ENCODE measurements at regions not wholly inside any gene's neighbourhood (a gene's known extent, or its start where the extent isn't known, plus 50 kb on each side); places are given as distances from the start of the nearest gene placed in this dataset.

DNA sequence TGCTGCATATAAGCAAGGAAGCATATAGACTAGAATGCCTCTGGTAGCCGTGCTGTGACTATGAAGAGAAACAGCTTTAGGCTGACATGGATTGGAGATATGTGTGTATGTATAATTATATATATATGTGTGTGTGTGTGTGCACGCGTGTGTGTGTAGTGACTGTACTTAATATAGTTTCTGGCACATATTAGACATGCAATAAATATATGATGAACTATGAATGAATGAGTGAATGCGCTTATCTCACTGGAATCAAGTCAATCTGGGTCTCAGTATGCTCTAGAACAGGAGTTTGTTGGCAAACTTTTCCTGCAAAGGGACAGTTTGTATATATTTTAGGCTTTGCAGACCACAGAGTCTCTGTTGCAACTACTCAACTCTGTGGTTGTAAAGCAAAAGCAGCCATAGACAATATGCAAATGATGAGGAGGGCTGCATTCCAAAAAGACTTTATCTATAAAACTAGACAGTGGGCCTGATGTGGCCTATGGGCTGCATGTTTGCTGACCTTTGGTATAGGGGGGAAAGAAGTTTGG, 482.9 kb upstream of the USP24 start:
- POLR2A ChIA-PET, result no interaction called here
- H3K4me3 Mint-ChIP-seq, result no peak overlapping the region
- intact Hi-C loops (cut with micrococcal nuclease), result no loop called here

DNA sequence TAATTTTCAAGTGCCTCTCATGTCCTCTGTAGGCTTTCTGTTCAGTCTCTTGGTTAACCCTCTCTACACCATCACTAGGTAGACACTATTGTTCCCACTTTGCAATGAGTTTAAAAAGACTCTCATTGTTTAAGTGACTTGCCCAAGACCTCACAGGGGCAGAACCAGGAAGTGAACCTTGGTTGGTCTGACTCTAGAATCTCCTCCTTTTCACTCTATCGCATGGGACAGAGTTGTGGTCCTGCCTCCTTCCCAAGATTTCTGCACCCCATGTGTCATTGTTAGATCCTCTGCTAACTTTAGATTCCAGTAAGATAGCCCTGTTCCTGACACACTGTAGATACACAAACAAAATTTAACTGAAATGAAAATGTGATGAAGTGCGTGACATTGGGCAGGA, 481.7 kb upstream of the USP24 start:
- ChIA-PET CTCF (no interaction called here), POLR2A (no interaction called here)
- intact Hi-C loops (cut with micrococcal nuclease), result no loop called here
- H3K4me1 Mint-ChIP-seq (ENCODE audit: low read depth), result no peaks in the 10 kb centered on the region
- H3K9me3 Mint-ChIP-seq, result no peaks in the 10 kb centered on the region
- peaks cover 3% of the 10 kb centered on the region for H3K27me3 Mint-ChIP-seq
- no peak overlapping the region for H3K27ac Mint-ChIP-seq
- H3K4me3 Mint-ChIP-seq, result no peak overlapping the region
- H3K36me3 Mint-ChIP-seq, result no peaks in the 10 kb centered on the region
- no peak for DNase-seq

More for the DNA sequence above, 482.9 kb upstream of the USP24 start:
- no peak for DNase-seq
- CTCF ChIA-PET, result no interaction called here
- Mint-ChIP-seq H3K27me3 (peaks cover 4% of the 10 kb centered on the region), H3K9me3 (no peaks in the 10 kb centered on the region), H3K27ac (no peak overlapping the region), H3K36me3 (no peaks in the 10 kb centered on the region), H3K4me1 (ENCODE audit: low read depth) (no peaks in the 10 kb centered on the region)

DNA sequence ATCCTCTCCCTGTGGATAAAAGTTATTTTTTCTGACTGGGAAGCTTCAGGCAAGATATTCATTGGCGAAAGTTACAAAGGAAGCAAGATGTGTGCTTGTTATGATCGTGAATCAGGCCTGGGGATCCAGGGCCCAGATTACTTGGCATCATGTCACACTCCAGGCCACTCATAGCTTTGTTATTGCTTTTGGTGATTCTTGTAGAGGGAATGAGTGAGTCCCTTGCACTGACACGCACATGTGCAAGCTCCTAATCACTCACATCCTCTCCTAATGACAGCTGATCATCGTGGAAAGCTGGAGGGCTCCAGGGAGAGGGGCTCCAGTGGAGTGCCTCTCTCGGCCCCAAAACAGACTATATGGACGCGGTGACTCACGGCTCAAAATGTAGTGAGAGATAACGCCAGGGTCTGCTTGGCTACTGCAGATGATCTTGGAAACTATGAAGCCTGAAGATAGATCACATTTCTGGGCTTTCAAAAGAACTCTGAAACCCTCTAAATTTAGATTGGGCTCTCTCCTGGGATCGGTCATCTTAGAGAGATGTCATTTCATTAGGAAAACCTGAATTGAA, 481.1 kb upstream of the USP24 start:
- peaks cover 1% of the 10 kb centered on the region for H3K27me3 Mint-ChIP-seq
- ChIA-PET POLR2A (no interaction called here), CTCF (no interaction called here)
- intact Hi-C loops (cut with micrococcal nuclease), result no loop called here
- H3K4me3 Mint-ChIP-seq, result no peak overlapping the region
- H3K27ac Mint-ChIP-seq, result no peak overlapping the region
- H3K36me3 Mint-ChIP-seq, result no peaks in the 10 kb centered on the region
- H3K9me3 Mint-ChIP-seq, result no peaks in the 10 kb centered on the region
- no peak for DNase-seq
- H3K4me1 Mint-ChIP-seq (ENCODE audit: low read depth), result no peaks in the 10 kb centered on the region

DNA sequence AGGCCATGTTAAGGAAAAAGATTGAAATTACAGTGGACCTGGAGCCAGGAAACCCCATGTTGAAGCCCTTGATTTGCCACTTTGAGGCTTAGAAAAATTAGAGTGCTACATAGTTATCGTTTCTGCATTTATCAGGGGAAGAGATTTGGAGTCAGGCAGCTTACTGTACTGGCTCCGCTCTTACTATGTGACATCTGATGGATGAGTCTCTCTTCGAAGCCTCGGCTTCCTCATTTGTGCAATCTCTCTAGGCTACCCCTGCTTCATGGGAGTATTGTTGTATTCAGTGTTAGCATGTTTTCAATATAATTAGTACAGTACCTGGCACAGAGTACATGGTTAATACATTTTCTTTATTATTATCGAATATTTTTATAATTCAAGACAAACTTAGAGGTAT, 480.4 kb upstream of the USP24 start:
- no peaks in the 10 kb centered on the region for H3K4me1 Mint-ChIP-seq (ENCODE audit: low read depth)
- peaks cover 1% of the 10 kb centered on the region for H3K27me3 Mint-ChIP-seq
- no peaks in the 10 kb centered on the region for H3K36me3 Mint-ChIP-seq
- no peak overlapping the region for H3K27ac Mint-ChIP-seq
- intact Hi-C loops (cut with micrococcal nuclease), result no loop called here
- no peak overlapping the region for H3K4me3 Mint-ChIP-seq
- ChIA-PET CTCF (no interaction called here), POLR2A (no interaction called here)
- no peaks in the 10 kb centered on the region for H3K9me3 Mint-ChIP-seq
- DNase-seq, result no peak

DNA sequence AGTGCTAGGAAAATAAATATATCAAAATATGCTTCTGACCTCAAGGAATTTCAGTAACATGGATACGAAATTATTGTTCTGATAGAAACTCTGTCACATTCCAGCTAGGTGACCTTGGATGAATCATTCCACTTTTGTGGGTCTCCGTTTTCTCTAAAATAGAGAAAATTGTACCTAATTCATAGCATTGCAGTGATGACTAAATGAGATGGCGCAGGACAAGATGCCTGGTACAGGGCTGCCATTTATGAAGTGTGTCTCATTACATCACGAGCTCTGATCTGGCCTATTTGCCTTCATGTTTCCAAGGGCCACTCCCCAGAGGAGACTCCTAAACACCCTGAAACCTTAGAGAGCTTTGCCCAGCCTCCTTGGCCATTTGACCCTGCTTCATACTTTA, 480.0 kb upstream of the USP24 start:
- Mint-ChIP-seq H3K4me1 (ENCODE audit: low read depth) (no peaks in the 10 kb centered on the region), H3K27me3 (peaks cover 1% of the 10 kb centered on the region), H3K4me3 (no peak overlapping the region), H3K36me3 (no peaks in the 10 kb centered on the region), H3K27ac (no peak overlapping the region), H3K9me3 (no peaks in the 10 kb centered on the region)
- no peak for DNase-seq
- intact Hi-C loops (cut with micrococcal nuclease), result no loop called here
- POLR2A ChIA-PET, result no interaction called here
- CTCF ChIA-PET, result no interaction called here

DNA sequence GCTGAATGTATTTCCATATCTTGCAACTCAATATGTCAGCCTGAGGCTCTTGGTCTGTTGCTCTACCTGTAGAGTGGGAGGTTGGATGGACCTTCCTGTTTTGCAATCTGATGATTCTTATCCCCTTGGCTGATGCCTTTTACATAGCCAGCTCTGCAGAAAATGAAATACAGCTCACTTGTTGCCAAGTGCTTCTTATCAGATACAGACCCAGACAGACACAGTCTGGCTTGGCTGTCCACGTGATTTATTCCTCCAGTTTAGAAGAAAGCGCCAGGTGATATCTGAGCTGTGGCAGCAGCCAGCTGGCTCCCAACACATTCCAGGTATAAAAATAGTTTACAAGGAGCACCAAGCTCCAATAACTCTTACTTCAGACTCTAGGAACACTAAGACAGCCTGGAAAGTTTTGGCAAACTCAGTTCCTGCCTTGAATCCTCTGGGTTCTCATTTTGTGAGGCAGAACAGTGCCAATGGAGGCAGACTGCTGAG, 479.2 kb upstream of the USP24 start:
- H3K27me3 Mint-ChIP-seq, result peaks cover 1% of the 10 kb centered on the region
- ChIA-PET CTCF (no interaction called here), POLR2A (no interaction called here)
- no peaks in the 10 kb centered on the region for H3K9me3 Mint-ChIP-seq
- intact Hi-C loops (cut with micrococcal nuclease), result no loop called here
- no peak for DNase-seq
- H3K27ac Mint-ChIP-seq, result no peak overlapping the region
- no peaks in the 10 kb centered on the region for H3K36me3 Mint-ChIP-seq
- H3K4me3 Mint-ChIP-seq, result no peak overlapping the region
- H3K4me1 Mint-ChIP-seq (ENCODE audit: low read depth), result no peaks in the 10 kb centered on the region

DNA sequence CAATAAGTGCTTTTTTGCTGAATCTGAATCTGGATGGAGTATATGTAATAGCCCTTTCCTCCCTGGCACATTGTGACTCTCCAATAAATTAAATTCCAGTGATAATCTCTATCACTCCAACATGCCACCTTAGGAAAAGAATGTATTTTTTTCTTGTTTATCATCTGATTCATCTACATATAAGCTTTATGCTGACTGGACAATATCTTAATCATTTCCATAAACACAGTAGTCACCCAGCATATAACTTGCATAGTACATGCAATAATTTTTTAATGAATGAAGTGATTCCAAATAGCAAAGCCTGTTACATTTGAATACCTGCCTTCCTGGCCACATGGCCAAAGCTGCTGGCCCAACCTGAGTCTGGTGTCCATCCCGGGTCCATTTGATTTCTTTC, 477.6 kb upstream of the USP24 start:
- CTCF ChIA-PET, result no interaction called here
- no peaks in the 10 kb centered on the region for H3K4me1 Mint-ChIP-seq (ENCODE audit: low read depth)

DNA sequence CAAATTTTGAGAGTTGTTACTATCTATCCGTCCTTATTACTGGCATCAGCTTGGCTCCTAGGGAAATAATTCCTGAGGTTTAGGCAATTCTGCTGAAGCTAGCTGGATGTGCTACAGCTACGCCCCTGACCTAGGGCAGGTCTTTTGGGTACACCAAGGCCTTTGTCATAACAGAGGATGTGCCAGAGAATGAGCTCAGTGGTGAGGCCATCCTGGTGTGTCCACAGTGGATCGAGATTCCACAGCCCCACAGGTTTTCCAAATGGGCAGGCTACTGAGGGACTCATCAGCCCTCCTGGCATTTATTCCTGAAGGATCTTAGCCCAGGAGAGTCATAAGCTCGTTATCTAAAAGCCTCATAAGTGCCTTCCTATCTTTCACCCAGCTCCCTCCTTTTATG, 475.2 kb upstream of the USP24 start:
- Mint-ChIP-seq H3K4me1 (ENCODE audit: low read depth) (no peaks in the 10 kb centered on the region), H3K27me3 (peaks cover 1% of the 10 kb centered on the region), H3K27ac (no peak overlapping the region), H3K4me3 (no peak overlapping the region), H3K9me3 (no peaks in the 10 kb centered on the region), H3K36me3 (no peaks in the 10 kb centered on the region)
- ChIA-PET POLR2A (no interaction called here), CTCF (no interaction called here)
- DNase-seq, result no peak
- intact Hi-C loops (cut with micrococcal nuclease), result no loop called here

More for the DNA sequence above, 477.6 kb upstream of the USP24 start:
- Mint-ChIP-seq H3K9me3 (no peaks in the 10 kb centered on the region), H3K4me3 (no peak overlapping the region), H3K27me3 (peaks cover 1% of the 10 kb centered on the region), H3K36me3 (no peaks in the 10 kb centered on the region), H3K27ac (no peak overlapping the region)
- POLR2A ChIA-PET, result no interaction called here
- DNase-seq, result no peak
- intact Hi-C loops (cut with micrococcal nuclease), result no loop called here

DNA sequence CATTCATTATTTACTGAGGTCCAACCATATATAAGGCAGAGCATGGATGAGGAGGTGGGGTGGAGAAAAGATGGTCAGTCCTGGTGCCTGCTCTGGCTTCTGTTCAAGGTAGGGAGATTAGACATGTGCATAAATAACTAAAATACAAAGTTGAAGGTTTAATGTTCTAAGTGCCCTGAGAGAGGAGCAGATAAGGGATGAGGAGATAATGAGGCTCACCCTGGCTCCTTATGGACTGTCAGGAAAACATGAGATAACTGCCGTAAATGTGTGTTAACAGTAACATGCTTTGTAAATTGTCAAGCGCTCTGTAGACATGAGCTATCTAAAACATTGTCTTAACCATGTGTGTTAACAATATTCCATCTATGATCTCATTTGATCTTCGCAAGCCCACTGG, 474.6 kb upstream of the USP24 start:
- intact Hi-C loops (cut with micrococcal nuclease), result no loop called here
- ChIA-PET POLR2A (no interaction called here), CTCF (no interaction called here)
- Mint-ChIP-seq H3K36me3 (no peaks in the 10 kb centered on the region), H3K9me3 (no peaks in the 10 kb centered on the region), H3K4me3 (no peak overlapping the region), H3K27ac (no peak overlapping the region), H3K4me1 (ENCODE audit: low read depth) (no peaks in the 10 kb centered on the region), H3K27me3 (peaks cover 3% of the 10 kb centered on the region)
- no peak for DNase-seq

DNA sequence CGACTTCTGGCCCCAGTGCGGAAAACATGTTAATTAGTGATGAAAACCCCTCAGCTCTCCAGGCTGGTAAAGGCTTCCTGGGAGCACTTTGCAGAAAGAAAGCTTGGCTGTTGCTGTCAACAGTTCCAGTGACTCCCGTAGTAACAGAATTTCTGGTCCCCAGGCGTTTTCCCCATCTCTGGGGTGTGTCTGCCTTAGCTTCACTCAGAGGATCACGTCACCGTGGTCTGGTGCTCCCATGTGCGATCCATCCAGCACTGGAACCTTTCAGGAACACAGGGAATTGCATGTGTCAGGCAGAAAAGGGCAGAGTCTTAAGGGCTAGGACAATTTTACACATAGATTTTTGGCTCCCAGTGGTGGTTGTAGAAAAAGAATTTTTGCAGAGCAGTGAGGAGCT, 470.4 kb upstream of the USP24 start:
- no peak for DNase-seq
- Mint-ChIP-seq H3K4me3 (no peak overlapping the region), H3K27me3 (peaks cover 4% of the 10 kb centered on the region), H3K9me3 (no peaks in the 10 kb centered on the region), H3K36me3 (no peaks in the 10 kb centered on the region), H3K27ac (no peak overlapping the region), H3K4me1 (ENCODE audit: low read depth) (no peaks in the 10 kb centered on the region)
- POLR2A ChIA-PET, result no interaction called here
- intact Hi-C loops (cut with micrococcal nuclease), result no loop called here
- CTCF ChIA-PET, result no interaction called here

DNA sequence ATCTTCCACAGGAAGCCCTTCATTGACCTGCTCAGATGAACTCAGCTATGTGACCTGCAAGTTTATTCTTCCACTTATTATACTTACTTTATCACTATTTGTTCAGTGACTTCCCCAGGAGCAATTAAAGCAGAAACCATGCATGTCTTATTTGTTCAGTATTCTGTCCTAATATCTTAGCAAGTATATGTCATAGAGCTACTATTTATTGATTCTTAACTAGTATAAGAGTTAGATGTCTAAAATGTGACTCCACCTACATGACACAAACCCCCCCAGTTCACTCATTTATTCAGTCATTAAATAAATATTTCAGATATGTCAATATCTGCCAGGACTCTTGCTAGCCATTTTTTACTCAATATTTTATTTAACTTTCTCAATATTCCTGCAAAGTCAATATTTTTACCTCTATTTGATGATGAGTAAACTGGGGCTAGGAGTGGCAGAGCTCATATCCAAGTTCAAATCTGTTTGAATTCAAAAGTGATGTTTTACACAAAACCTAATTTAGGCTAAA, 469.0 kb upstream of the USP24 start:
- ChIA-PET POLR2A (no interaction called here), CTCF (no interaction called here)
- H3K27ac Mint-ChIP-seq, result no peak overlapping the region
- H3K4me3 Mint-ChIP-seq, result no peak overlapping the region
- no peaks in the 10 kb centered on the region for H3K4me1 Mint-ChIP-seq (ENCODE audit: low read depth)
- no peaks in the 10 kb centered on the region for H3K9me3 Mint-ChIP-seq
- no peak for DNase-seq
- H3K27me3 Mint-ChIP-seq, result peaks cover 4% of the 10 kb centered on the region
- H3K36me3 Mint-ChIP-seq, result no peaks in the 10 kb centered on the region
- intact Hi-C loops (cut with micrococcal nuclease), result no loop called here

DNA sequence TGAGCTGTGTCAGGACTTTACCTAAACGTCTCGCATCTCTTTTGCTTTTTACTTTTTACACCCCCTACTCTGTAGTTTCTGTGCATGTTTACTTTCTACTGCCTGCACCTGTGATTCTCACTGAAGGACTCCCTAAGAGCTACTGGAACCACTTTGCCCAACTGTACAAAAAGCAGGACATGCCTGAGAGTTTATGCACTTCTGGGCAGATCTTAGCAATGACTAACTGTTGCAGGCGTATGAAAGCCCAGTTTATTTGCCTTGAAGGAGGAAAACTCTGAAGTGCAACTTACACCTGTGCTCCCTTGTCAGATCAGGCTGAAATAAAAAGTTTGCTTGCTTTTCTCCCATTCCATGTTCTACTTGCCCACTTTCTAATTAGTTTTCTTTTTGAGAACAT, 467.0 kb upstream of the USP24 start:
- H3K4me1 Mint-ChIP-seq (ENCODE audit: low read depth), result no peaks in the 10 kb centered on the region
- ChIA-PET POLR2A (no interaction called here), CTCF (no interaction called here)

DNA sequence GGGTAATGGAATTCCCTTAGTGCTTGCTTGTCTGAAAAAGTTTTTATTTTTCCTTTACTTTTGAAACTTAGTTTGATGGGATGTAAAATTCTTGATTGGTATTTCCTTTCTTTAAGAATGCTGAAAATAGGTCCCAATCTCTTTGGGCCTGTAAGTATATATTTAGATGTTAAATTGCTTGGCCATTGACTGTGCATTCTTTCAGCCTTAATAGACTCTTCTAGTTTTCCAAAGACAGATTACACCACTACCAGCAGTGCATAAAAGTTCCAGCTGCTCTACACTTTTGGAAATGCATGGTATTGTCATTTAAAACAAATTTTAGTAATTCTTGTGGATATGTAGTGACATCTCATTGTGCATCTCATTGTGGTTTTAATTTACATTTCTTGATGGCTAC, 464.8 kb upstream of the USP24 start:
- intact Hi-C loops (cut with micrococcal nuclease), result no loop called here
- Mint-ChIP-seq H3K36me3 (no peaks in the 10 kb centered on the region), H3K4me3 (no peak overlapping the region), H3K9me3 (no peaks in the 10 kb centered on the region), H3K27me3 (peaks cover 4% of the 10 kb centered on the region), H3K27ac (no peak overlapping the region), H3K4me1 (ENCODE audit: low read depth) (no peaks in the 10 kb centered on the region)
- no peak for DNase-seq
- POLR2A ChIA-PET, result no interaction called here
- CTCF ChIA-PET, result no interaction called here

More for the DNA sequence above, 467.0 kb upstream of the USP24 start:
- H3K36me3 Mint-ChIP-seq, result no peaks in the 10 kb centered on the region
- H3K9me3 Mint-ChIP-seq, result no peaks in the 10 kb centered on the region
- no peak for DNase-seq
- intact Hi-C loops (cut with micrococcal nuclease), result no loop called here
- no peak overlapping the region for H3K27ac Mint-ChIP-seq
- H3K4me3 Mint-ChIP-seq, result no peak overlapping the region
- peaks cover 4% of the 10 kb centered on the region for H3K27me3 Mint-ChIP-seq

All from activated CD4-positive, alpha-beta memory T cell treated with anti-CD3 and anti-CD28 coated beads for 36 hours (primary cell).